ENCODE measurements at regions not wholly inside any gene's neighbourhood (a gene's known extent, or its start where the extent isn't known, plus 50 kb on each side); places are given as distances from the start of the nearest gene placed in this dataset.

DNA sequence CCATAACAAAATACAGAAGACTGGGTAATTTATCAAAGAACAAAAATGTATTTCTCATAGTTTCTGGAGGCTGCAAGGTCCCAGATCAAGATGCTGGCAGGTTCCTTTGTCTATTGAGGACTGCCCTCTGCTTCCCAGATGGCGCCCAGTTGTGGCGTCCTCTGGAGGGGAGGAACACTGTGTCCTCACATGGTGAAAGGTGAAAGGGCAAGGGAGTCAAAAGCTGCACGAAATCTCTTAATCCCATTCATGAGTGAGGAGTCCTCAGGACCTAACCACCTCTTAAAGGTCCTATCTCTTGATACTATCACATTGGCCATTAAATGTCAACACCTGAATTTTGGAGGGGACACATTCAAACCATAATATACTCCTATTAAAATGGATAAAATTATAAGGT is 79.3 kb upstream of the IRF2BP2 start:
- TF ChIP-seq, protein P1, sequence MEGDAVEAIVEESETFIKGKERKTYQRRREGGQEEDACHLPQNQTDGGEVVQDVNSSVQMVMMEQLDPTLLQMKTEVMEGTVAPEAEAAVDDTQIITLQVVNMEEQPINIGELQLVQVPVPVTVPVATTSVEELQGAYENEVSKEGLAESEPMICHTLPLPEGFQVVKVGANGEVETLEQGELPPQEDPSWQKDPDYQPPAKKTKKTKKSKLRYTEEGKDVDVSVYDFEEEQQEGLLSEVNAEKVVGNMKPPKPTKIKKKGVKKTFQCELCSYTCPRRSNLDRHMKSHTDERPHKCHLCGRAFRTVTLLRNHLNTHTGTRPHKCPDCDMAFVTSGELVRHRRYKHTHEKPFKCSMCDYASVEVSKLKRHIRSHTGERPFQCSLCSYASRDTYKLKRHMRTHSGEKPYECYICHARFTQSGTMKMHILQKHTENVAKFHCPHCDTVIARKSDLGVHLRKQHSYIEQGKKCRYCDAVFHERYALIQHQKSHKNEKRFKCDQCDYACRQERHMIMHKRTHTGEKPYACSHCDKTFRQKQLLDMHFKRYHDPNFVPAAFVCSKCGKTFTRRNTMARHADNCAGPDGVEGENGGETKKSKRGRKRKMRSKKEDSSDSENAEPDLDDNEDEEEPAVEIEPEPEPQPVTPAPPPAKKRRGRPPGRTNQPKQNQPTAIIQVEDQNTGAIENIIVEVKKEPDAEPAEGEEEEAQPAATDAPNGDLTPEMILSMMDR (IDR thresholded peaks at IDR 0.05 in 2 of 3, conservative IDR thresholded peaks at IDR 0.05 in 1 of 3; ENCODE audit: borderline replicate concordance in 1 of 3, insufficient read depth in 1 of 3, low read depth in 2 of 3, low read length in 2 of 3) = no peak
- TF ChIP-seq POLR2A (IDR thresholded peaks at IDR 0.05; ENCODE audit: borderline replicate concordance, extremely low read depth, insufficient read depth, insufficient read length) (no peak), CEBPB (IDR thresholded peaks at IDR 0.05; ENCODE audit: low read depth) (no peak), RAD21 (IDR thresholded peaks at IDR 0.05; ENCODE audit: low read depth) (no peak), EZH2 (IDR thresholded peaks at IDR 0.05) (no peak), EGR1 (IDR thresholded peaks at IDR 0.05; ENCODE audit: low read depth) (no peak), ZNF274 (IDR thresholded peaks at IDR 0.05; ENCODE audit: low read depth, low read length) (no peak), SRF (IDR thresholded peaks at IDR 0.05; ENCODE audit: low read depth) (no peak), ZFX (IDR thresholded peaks at IDR 0.05) (no peak), JUND (IDR thresholded peaks at IDR 0.05) (no peak), SP1 (IDR thresholded peaks at IDR 0.05; ENCODE audit: low read depth) (no peak)
- TF ChIP-seq, protein P2, sequence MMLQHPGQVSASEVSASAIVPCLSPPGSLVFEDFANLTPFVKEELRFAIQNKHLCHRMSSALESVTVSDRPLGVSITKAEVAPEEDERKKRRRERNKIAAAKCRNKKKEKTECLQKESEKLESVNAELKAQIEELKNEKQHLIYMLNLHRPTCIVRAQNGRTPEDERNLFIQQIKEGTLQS (IDR thresholded peaks at IDR 0.05) = no peak
- TF ChIP-seq, protein P3, sequence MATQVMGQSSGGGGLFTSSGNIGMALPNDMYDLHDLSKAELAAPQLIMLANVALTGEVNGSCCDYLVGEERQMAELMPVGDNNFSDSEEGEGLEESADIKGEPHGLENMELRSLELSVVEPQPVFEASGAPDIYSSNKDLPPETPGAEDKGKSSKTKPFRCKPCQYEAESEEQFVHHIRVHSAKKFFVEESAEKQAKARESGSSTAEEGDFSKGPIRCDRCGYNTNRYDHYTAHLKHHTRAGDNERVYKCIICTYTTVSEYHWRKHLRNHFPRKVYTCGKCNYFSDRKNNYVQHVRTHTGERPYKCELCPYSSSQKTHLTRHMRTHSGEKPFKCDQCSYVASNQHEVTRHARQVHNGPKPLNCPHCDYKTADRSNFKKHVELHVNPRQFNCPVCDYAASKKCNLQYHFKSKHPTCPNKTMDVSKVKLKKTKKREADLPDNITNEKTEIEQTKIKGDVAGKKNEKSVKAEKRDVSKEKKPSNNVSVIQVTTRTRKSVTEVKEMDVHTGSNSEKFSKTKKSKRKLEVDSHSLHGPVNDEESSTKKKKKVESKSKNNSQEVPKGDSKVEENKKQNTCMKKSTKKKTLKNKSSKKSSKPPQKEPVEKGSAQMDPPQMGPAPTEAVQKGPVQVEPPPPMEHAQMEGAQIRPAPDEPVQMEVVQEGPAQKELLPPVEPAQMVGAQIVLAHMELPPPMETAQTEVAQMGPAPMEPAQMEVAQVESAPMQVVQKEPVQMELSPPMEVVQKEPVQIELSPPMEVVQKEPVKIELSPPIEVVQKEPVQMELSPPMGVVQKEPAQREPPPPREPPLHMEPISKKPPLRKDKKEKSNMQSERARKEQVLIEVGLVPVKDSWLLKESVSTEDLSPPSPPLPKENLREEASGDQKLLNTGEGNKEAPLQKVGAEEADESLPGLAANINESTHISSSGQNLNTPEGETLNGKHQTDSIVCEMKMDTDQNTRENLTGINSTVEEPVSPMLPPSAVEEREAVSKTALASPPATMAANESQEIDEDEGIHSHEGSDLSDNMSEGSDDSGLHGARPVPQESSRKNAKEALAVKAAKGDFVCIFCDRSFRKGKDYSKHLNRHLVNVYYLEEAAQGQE (IDR thresholded peaks at IDR 0.05; ENCODE audit: low read depth) = no peak
